HEK293T (cell line): ENCODE measurements at regions not wholly inside any gene's neighbourhood (a gene's known extent, or its start where the extent isn't known, plus 50 kb on each side); places are given as distances from the start of the nearest gene placed in this dataset.

Experiments used
- ARNT ChIP-seq: fragments of 450-650 bp; IDR thresholded peaks from 2 replicates; pipeline ENCODE4 v1.6.1; 2017; ENCODE audit warnings: mild to moderate bottlenecking
- BHLHE40 ChIP-seq: fragments of 450-650 bp; IDR thresholded peaks from 2 replicates; pipeline ENCODE4 v1.6.1; 2016; ENCODE audit warnings: mild to moderate bottlenecking, moderate library complexity, borderline replicate concordance
- CTBP1 ChIP-seq: fragments of 450-650 bp; IDR thresholded peaks from 2 replicates; pipeline ENCODE4 v1.6.1; 2016; ENCODE audit warnings: borderline replicate concordance
- ELF4 ChIP-seq: fragments of 450-650 bp; IDR thresholded peaks from 2 replicates; pipeline ENCODE4 v1.6.1; 2017; ENCODE audit warnings: antibody characterized with exemption
- FOXA1 ChIP-seq: fragments of 450-650 bp; IDR thresholded peaks from 2 replicates; pipeline ENCODE4 v1.6.1; 2016; ENCODE audit warnings: mild to moderate bottlenecking
- FOXK2 ChIP-seq: fragments of 450-650 bp; IDR thresholded peaks from 2 replicates; pipeline ENCODE4 v1.6.1; 2016; ENCODE audit warnings: mild to moderate bottlenecking
- FOXM1 ChIP-seq: fragments of 450-650 bp; IDR thresholded peaks from 2 replicates; pipeline ENCODE4 v1.6.1; 2017; ENCODE audit warnings: mild to moderate bottlenecking, borderline replicate concordance
- HDGF ChIP-seq: fragments of 450-650 bp; IDR thresholded peaks from 2 replicates; pipeline ENCODE4 v1.6.1; 2017; ENCODE audit warnings: antibody characterized with exemption, borderline replicate concordance
- L3MBTL2 ChIP-seq: fragments of 450-650 bp; conservative IDR thresholded peaks from 2 replicates; pipeline ENCODE4 v1.6.1; 2016; ENCODE audit warnings: mild to moderate bottlenecking
- PKNOX1 ChIP-seq: fragments of 450-650 bp; IDR thresholded peaks from 2 replicates; pipeline ENCODE4 v1.6.1; 2016
- SP1 ChIP-seq: fragments of 450-650 bp; IDR thresholded peaks from 2 replicates; pipeline ENCODE4 v1.6.1; 2017
- SUZ12 ChIP-seq: fragments of 450-650 bp; IDR thresholded peaks from 2 replicates; pipeline ENCODE4 v1.6.1; 2016; ENCODE audit warnings: mild to moderate bottlenecking
- TARDBP ChIP-seq: fragments of 450-650 bp; IDR thresholded peaks from 2 replicates; pipeline ENCODE4 v1.6.1; 2016
- ZNF384 ChIP-seq: fragments of 450-650 bp; IDR thresholded peaks from 2 replicates; pipeline ENCODE4 v1.6.1; 2016

GRCh38 chr5:71786337-71787055, 67.4 kb downstream of the CARTPT start:
- TF ChIP-seq BHLHE40 = no peak
- TF ChIP-seq FOXA1 = no peak
- TF ChIP-seq L3MBTL2 = no peak
- no peak for TF ChIP-seq ELF4
- no peak for TF ChIP-seq ARNT
- no peak for TF ChIP-seq SP1
- TF ChIP-seq FOXK2 = no peak
- no peak for TF ChIP-seq CTBP1
- no peak for TF ChIP-seq FOXM1
- TF ChIP-seq PKNOX1 = no peak
- TF ChIP-seq HDGF = no peak
- TF ChIP-seq TARDBP = no peak
- TF ChIP-seq ZNF384 = no peak
- TF ChIP-seq SUZ12 = no peak
